ENCODE measurements at regions not wholly inside any gene's neighbourhood (a gene's known extent, or its start where the extent isn't known, plus 50 kb on each side); places are given as distances from the start of the nearest gene placed in this dataset.

GRCh38 chr5:17434982-17435381 lies 63.0 kb upstream of the TAF11L2 start:
- dilution Hi-C loops (cut with HindIII; ENCODE audit: low sequenced_read_pairs, unreplicated experiment) (no loop called here), intact Hi-C loops (cut with micrococcal nuclease) (no loop called here), in situ Hi-C loops (cut with MboI; ENCODE audit: low sequenced_read_pairs) (no loop called here)
- no peak overlapping the region for H3K4me2 ChIP-seq (ENCODE audit: low read depth, low read length)
- H3K4ac ChIP-seq (ENCODE audit: low read depth, low read length): no peak overlapping the region
- H2BK120ac ChIP-seq (ENCODE audit: low read depth, low read length): no peak overlapping the region
- CTCF ChIA-PET: interaction anchor here (0.6 to 1.2 kb wide), 2 partner anchors 219 to 280 kb away, joined by 3 to 4 read pairs; no protein-coding TSS in a partner anchor
- TF ChIP-seq NFE2L2 (IDR thresholded peaks at IDR 0.05; ENCODE audit: low read depth, low read length): no peak
- TF ChIP-seq SMC3 (IDR thresholded peaks at IDR 0.05; ENCODE audit: low read depth, low read length): no peak
- TF ChIP-seq BHLHE40 (IDR thresholded peaks at IDR 0.05; ENCODE audit: low read depth, low read length): no peak
- no peak for TF ChIP-seq MXI1 (IDR thresholded peaks at IDR 0.05; ENCODE audit: borderline replicate concordance, low read depth, low read length)
- TF ChIP-seq CEBPB (IDR thresholded peaks at IDR 0.05; ENCODE audit: low read depth, low read length): no peak
- TF ChIP-seq POLR2A (IDR thresholded peaks at IDR 0.05; ENCODE audit: low read depth, low read length): no peak
- no peak for TF ChIP-seq RFX5 (IDR thresholded peaks at IDR 0.05; ENCODE audit: low read depth, low read length)
- TF ChIP-seq MAFK (IDR thresholded peaks at IDR 0.05; ENCODE audit: low read depth, low read length): no peak
- no peak for TF ChIP-seq RAD21 (IDR thresholded peaks at IDR 0.05; ENCODE audit: low read length)
- TF ChIP-seq FOS (IDR thresholded peaks at IDR 0.05; ENCODE audit: low read depth, low read length): no peak
- no peak for TF ChIP-seq RCOR1 (IDR thresholded peaks at IDR 0.05; ENCODE audit: insufficient replicate concordance, low read length)
- no peak overlapping the region for H3K4me3 ChIP-seq (ENCODE audit: insufficient read depth, low read depth, low read length)
- H3K23ac ChIP-seq (ENCODE audit: low read depth, low read length): no peak overlapping the region
- peaks cover 2% of the 10 kb centered on the region; the same call in 1 of the 2 replicates for H3K4me1 ChIP-seq (ENCODE audit: control insufficient read depth, insufficient read depth, low read length)
- no peak overlapping the region for H4K8ac ChIP-seq (ENCODE audit: low read depth in 2 of 2, low read length in 2 of 2)
- no peak for DNase-seq
- no peaks in the 10 kb centered on the region for H3K79me1 ChIP-seq (ENCODE audit: low read depth in 1 of 2, low read length in 2 of 2)
- POLR2A ChIA-PET (ENCODE audit: unreplicated experiment): no interaction called here
- no peak overlapping the region for H2AK9ac ChIP-seq (replicated peaks; ENCODE audit: low read depth, low read length, poor library complexity)
- no peak overlapping the region for H2BK15ac ChIP-seq (ENCODE audit: low read depth, low read length)
- H3K36me3 ChIP-seq (ENCODE audit: control insufficient read depth, insufficient read depth, low read length): no peaks in the 10 kb centered on the region
- BruUV-seq (replicated peaks): no TSS peak
- no peak overlapping the region for H2AK5ac ChIP-seq (ENCODE audit: low read depth, low read length)
- no peak overlapping the region for H3K56ac ChIP-seq (ENCODE audit: extremely low read depth, insufficient read depth, low read length)
- H4K91ac ChIP-seq (ENCODE audit: insufficient read depth, low read depth, low read length): no peak overlapping the region
- H3K27me3 ChIP-seq (ENCODE audit: control insufficient read depth, insufficient read depth, low read length): peaks cover under 1% of the 10 kb centered on the region; the same call in 1 of the 2 replicates
- H3K9me3 ChIP-seq (ENCODE audit: control insufficient read depth, insufficient read depth, low read length): no peaks in the 10 kb centered on the region
- no peak overlapping the region for H3K9ac ChIP-seq (ENCODE audit: low read depth, low read length)
- H3K27ac ChIP-seq (ENCODE audit: insufficient read depth, low read length): no peak overlapping the region
- ATAC-seq (ENCODE audit: low read depth): no peak
- H3K14ac ChIP-seq (replicated peaks; ENCODE audit: low read depth, low read length): no peak overlapping the region
- H2BK5ac ChIP-seq (ENCODE audit: low read depth, low read length, poor library complexity, severe bottlenecking): no peak overlapping the region
- H3K18ac ChIP-seq (ENCODE audit: low read depth, low read length): no peak overlapping the region
- H4K20me1 ChIP-seq (ENCODE audit: insufficient read depth, low read length): no peaks in the 10 kb centered on the region
- no peak overlapping the region for H2BK20ac ChIP-seq (ENCODE audit: low read depth, low read length)
- no peaks in the 10 kb centered on the region for H3K9me1 ChIP-seq (ENCODE audit: insufficient read depth, low read length)
- H4K5ac ChIP-seq (ENCODE audit: low read depth, low read length): no peak overlapping the region
- H2AFZ ChIP-seq (replicated peaks; ENCODE audit: low read length, poor library complexity): no peak overlapping the region

All from IMR-90 (cell line).